ENCODE measurements at regions not wholly inside any gene's neighbourhood (a gene's known extent, or its start where the extent isn't known, plus 50 kb on each side); places are given as distances from the start of the nearest gene placed in this dataset.

- H3K27me3 ChIP-seq (ENCODE audit: insufficient read depth): no peaks in the 10 kb centered on the region
- CTCF ChIA-PET: no interaction called here
- H3K27ac ChIP-seq (ENCODE audit: low read depth in 2 of 2, low read length in 1 of 2): no peak overlapping the region
- H3K9ac ChIP-seq: no peak overlapping the region
- H3K4me2 ChIP-seq: no peak overlapping the region
- H4K20me1 ChIP-seq (ENCODE audit: insufficient read depth): no peaks in the 10 kb centered on the region
- no peaks in the 10 kb centered on the region for H3K9me2 ChIP-seq
- TF ChIP-seq IRF3 (IDR thresholded peaks at IDR 0.05; ENCODE audit: low read depth, low read length): no peak
- no peak for TF ChIP-seq RCOR1 (IDR thresholded peaks at IDR 0.05; ENCODE audit: low read length)
- no peak for TF ChIP-seq EP300 (IDR thresholded peaks at IDR 0.05; ENCODE audit: borderline replicate concordance in 1 of 2, low read depth in 1 of 2, low read length in 1 of 2)
- TF ChIP-seq MEF2A (IDR thresholded peaks at IDR 0.05; ENCODE audit: borderline replicate concordance, low read depth): no peak
- no peak for TF ChIP-seq ZBTB33 (IDR thresholded peaks at IDR 0.05; ENCODE audit: borderline replicate concordance, low read depth)
- no peak for TF ChIP-seq SIN3A (IDR thresholded peaks at IDR 0.05; ENCODE audit: borderline replicate concordance, low read depth, low read length)
- TF ChIP-seq USF2 (IDR thresholded peaks at IDR 0.05; ENCODE audit: borderline replicate concordance, low read depth, low read length): no peak
- no peak for TF ChIP-seq NRF1 (IDR thresholded peaks at IDR 0.05; ENCODE audit: low read depth, low read length)
- TF ChIP-seq GABPA (IDR thresholded peaks at IDR 0.05; ENCODE audit: low read depth): no peak
- no peak for TF ChIP-seq POLR2AphosphoS5 (IDR thresholded peaks at IDR 0.05; ENCODE audit: low read depth, low read length)
- no peak for TF ChIP-seq MAX (IDR thresholded peaks at IDR 0.05; ENCODE audit: low read depth)
- TF ChIP-seq YY1 (IDR thresholded peaks at IDR 0.05; ENCODE audit: low read depth): no peak
- no peak for TF ChIP-seq FOXM1 (IDR thresholded peaks at IDR 0.05; ENCODE audit: low read depth)
- TF ChIP-seq TEAD4 (IDR thresholded peaks at IDR 0.05; ENCODE audit: borderline replicate concordance, insufficient read depth): no peak
- H3K4me3 ChIP-seq (ENCODE audit: low read depth in 2 of 2, low read length in 1 of 2): no peak overlapping the region
- no peaks in the 10 kb centered on the region for H3K36me3 ChIP-seq (replicated peaks in 1 of 2; ENCODE audit: control insufficient read depth in 1 of 2, insufficient read depth in 2 of 2, low read length in 1 of 2)
- POLR2A ChIA-PET: no interaction called here
- H3F3A ChIP-seq (replicated peaks; ENCODE audit: insufficient read depth): no peaks in the 10 kb centered on the region
- no peak overlapping the region for H2AFZ ChIP-seq (ENCODE audit: low read depth)
- H3K4me1 ChIP-seq (ENCODE audit: control insufficient read depth in 1 of 2, insufficient read depth in 2 of 2, low read depth in 1 of 2, low read length in 1 of 2): no peaks in the 10 kb centered on the region; a peak in 1 of 4 replicates
- H3K79me2 ChIP-seq (ENCODE audit: insufficient read depth): no peaks in the 10 kb centered on the region
- DNase-seq: no peak
- H3K9me3 ChIP-seq: no peaks in the 10 kb centered on the region
Measured at GRCh38 chr1:96240438-96240837, 481.1 kb upstream of the PTBP2 start.

Data from SK-N-SH (cell line).